ENCODE measurements at regions not wholly inside any gene's neighbourhood (a gene's known extent, or its start where the extent isn't known, plus 50 kb on each side); places are given as distances from the start of the nearest gene placed in this dataset.
A peak's percentile ranks its signal among the peaks of the same experiment; 100 is the strongest.

DNA sequence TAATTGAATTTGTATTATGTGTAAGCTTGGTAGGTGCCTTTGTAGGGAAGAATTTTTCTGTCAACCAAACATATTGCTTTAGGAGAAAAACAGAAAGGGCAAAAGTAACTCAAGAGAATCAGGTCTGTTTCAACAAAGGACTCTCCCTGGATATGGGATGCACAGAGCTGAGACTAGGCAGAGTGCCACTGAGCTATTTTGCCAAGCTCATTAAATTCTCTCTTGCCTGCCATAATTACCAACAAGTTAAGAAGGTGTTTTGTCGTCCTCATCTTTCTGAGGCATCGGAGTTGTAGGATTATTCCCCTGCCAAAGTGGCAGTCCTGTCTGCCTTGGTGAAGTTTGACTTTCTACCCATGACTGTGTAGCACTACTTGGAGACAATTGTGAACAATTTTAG, 438.9 kb upstream of the SEL1L start:
- Histone ChIP-seq H3K4me3 (no peak overlapping the region), H3K27ac (no peak overlapping the region), H3K27me3 (no peaks in the 10 kb centered on the region), H3K4me1 (replicated peaks in 1 of 2) (no peaks in the 10 kb centered on the region), H3K36me3 (replicated peaks in 1 of 2) (no peaks in the 10 kb centered on the region), H3K9me3 (replicated peaks in 1 of 3) (no peaks in the 10 kb centered on the region)
- 83 to 91% (median 87%) methylated on average over 2 of the region's 2 CpGs for WGBS, 4 donors
- no peak for DNase-seq
- intact Hi-C loops (cut with DNase I), result no loop called here
- TF ChIP-seq, protein P1, sequence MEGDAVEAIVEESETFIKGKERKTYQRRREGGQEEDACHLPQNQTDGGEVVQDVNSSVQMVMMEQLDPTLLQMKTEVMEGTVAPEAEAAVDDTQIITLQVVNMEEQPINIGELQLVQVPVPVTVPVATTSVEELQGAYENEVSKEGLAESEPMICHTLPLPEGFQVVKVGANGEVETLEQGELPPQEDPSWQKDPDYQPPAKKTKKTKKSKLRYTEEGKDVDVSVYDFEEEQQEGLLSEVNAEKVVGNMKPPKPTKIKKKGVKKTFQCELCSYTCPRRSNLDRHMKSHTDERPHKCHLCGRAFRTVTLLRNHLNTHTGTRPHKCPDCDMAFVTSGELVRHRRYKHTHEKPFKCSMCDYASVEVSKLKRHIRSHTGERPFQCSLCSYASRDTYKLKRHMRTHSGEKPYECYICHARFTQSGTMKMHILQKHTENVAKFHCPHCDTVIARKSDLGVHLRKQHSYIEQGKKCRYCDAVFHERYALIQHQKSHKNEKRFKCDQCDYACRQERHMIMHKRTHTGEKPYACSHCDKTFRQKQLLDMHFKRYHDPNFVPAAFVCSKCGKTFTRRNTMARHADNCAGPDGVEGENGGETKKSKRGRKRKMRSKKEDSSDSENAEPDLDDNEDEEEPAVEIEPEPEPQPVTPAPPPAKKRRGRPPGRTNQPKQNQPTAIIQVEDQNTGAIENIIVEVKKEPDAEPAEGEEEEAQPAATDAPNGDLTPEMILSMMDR (IDR thresholded peaks at IDR 0.05), result no peak
- TF ChIP-seq POLR2A (IDR thresholded peaks at IDR 0.05), result no peak

DNA sequence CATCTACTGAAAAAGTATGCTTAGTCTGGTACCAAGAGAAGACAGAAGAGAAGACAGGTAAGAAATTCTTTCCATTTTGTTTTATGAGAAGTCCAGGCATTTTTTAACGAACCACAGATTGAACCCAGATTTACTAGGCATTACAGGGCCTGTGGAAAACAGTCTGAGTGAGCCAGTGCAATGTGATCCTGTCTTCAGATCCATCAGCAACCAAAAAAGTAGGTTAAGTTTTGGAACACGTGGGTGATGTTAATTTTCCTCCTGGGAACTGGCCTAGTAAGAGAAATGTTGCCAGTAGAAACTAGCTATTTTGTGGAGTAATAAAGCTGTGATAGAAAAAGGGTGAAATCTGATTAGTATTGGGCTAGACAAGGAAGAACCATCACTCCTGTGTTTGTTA, 440.9 kb upstream of the SEL1L start:
- 59 to 72% (median 66%) methylated on average over 2 of the region's 2 CpGs for WGBS, 4 donors
- TF ChIP-seq, protein P1 (IDR thresholded peaks at IDR 0.05), result no peak
- TF ChIP-seq POLR2A (IDR thresholded peaks at IDR 0.05), result no peak
- intact Hi-C loops (cut with DNase I), result no loop called here

GRCh38 chr14:81980601-81981306, 447.1 kb upstream of the SEL1L start:
- no peak overlapping the region for H3K27ac ChIP-seq
- WGBS, 4 donors, result 77 to 85% (median 79%) methylated on average over 4 of the region's 4 CpGs
- H3K4me1 ChIP-seq (replicated peaks in 1 of 2), result no peaks in the 10 kb centered on the region
- H3K27me3 ChIP-seq, result no peaks in the 10 kb centered on the region
- peak in 1 of 7 donors; percentile 2 for DNase-seq
- TF ChIP-seq, protein P1 (IDR thresholded peaks at IDR 0.05), result no peak
- TF ChIP-seq POLR2A (IDR thresholded peaks at IDR 0.05), result no peak
- H3K9me3 ChIP-seq (replicated peaks in 1 of 3), result no peaks in the 10 kb centered on the region
- H3K36me3 ChIP-seq (replicated peaks in 1 of 2), result no peaks in the 10 kb centered on the region
- intact Hi-C loops (cut with DNase I), result no loop called here
- no peak overlapping the region for H3K4me3 ChIP-seq

More for the DNA sequence above, 440.9 kb upstream of the SEL1L start:
- Histone ChIP-seq H3K36me3 (replicated peaks in 1 of 2) (no peaks in the 10 kb centered on the region), H3K4me1 (replicated peaks in 1 of 2) (no peaks in the 10 kb centered on the region), H3K27ac (no peak overlapping the region), H3K9me3 (replicated peaks in 1 of 3) (no peaks in the 10 kb centered on the region), H3K4me3 (no peak overlapping the region), H3K27me3 (no peaks in the 10 kb centered on the region)
- DNase-seq, result no peak

DNA sequence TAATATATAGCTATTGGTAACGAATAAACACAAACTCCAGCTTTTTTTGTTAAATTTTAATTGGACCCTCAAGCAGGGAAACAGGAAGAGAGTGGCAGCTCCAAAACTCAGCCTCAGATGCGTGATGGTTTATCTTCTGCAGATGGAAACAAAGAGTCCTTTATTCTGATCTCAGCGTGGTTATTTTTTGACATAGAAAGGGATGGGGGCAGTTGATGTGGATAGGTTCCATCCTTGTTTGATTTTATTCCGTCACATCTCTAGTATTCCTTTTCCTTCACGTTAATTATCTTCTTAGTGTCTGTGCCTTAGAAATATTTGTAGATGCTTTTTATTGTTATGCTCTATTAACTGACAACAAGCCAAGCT, 447.6 kb upstream of the SEL1L start:
- Histone ChIP-seq H3K9me3 (replicated peaks in 1 of 3) (no peaks in the 10 kb centered on the region), H3K4me1 (replicated peaks in 1 of 2) (no peaks in the 10 kb centered on the region), H3K27ac (no peak overlapping the region), H3K27me3 (no peaks in the 10 kb centered on the region), H3K36me3 (replicated peaks in 1 of 2) (no peaks in the 10 kb centered on the region), H3K4me3 (no peak overlapping the region)
- TF ChIP-seq, protein P1 (IDR thresholded peaks at IDR 0.05), result no peak
- TF ChIP-seq POLR2A (IDR thresholded peaks at IDR 0.05), result no peak
- 68 to 79% (median 74%) methylated on average over 5 of the region's 5 CpGs for WGBS, 4 donors
- intact Hi-C loops (cut with DNase I), result no loop called here
- no peak for DNase-seq
